ENCODE measurements at regions not wholly inside any gene's neighbourhood (a gene's known extent, or its start where the extent isn't known, plus 50 kb on each side); places are given as distances from the start of the nearest gene placed in this dataset.

DNA sequence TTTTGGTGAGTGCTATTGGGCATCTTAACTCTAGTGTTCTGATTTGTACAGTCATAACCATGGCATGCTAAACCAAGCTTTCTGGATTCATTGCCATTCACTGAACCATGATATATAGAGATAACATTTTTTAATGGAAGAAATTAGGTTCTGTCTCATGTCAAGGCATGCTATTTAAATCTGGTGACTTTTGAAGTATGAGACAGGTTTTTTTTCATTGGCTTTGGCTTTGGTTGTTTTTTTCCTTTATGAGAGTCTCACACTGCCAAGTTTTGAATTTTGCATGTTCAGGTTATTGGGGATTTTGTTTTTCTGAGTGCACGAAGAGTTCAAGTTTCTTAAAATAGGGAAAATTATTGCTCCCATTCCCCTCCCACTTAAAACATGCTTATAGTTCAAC lies 141.3 kb upstream of the ADAMTS5 start:
- Histone ChIP-seq H3K4me3 (no peak overlapping the region), H3K27ac (no peak overlapping the region), H3K27me3 (no peaks in the 10 kb centered on the region), H3K9me3 (no peaks in the 10 kb centered on the region), H3K4me1 (peaks cover 0 to 12% (median 0%) of the 10 kb centered on the region in 3 donors), H3K36me3 (no peaks in the 10 kb centered on the region)
- no peak for TF ChIP-seq POLR2AphosphoS5 (IDR thresholded peaks at IDR 0.05)
- ATAC-seq: no peak
- WGBS, 2 donors (ENCODE audit: low coverage in 1 of 2): 25 to 44% methylated on average over 1 of the region's 1 CpG

DNA sequence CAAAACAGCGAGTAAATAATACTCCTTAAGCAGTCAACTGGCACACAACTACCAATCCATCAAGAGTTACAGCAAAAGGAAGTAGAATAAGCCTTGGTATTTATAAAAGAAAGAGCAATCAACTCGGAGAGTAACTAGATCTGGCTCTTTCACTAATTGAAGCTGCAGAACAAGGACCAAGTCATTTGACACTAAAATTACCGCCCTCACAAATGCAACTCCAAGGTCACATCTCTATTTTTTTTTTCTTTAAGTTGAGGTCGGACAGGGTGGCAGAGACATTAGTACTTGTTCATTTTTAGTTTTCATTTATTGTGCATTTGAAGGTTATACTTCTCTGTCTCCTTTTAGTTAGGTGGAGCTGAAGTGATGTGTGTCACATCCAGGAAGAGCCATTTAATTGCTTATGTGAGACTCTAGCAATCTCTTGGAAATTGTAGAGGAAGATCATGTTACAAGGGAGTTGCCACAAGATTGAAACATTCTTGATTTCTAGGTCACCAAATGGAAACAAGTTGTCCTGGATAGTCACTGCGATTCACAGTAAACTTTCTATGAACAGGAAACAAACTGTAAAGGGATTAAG lies 138.1 kb upstream of the ADAMTS5 start:
- no peak overlapping the region for H3K4me3 ChIP-seq
- no peak for TF ChIP-seq POLR2AphosphoS5 (IDR thresholded peaks at IDR 0.05)
- TF ChIP-seq EP300 (IDR thresholded peaks at IDR 0.05): no peak
- TF ChIP-seq, protein P1, sequence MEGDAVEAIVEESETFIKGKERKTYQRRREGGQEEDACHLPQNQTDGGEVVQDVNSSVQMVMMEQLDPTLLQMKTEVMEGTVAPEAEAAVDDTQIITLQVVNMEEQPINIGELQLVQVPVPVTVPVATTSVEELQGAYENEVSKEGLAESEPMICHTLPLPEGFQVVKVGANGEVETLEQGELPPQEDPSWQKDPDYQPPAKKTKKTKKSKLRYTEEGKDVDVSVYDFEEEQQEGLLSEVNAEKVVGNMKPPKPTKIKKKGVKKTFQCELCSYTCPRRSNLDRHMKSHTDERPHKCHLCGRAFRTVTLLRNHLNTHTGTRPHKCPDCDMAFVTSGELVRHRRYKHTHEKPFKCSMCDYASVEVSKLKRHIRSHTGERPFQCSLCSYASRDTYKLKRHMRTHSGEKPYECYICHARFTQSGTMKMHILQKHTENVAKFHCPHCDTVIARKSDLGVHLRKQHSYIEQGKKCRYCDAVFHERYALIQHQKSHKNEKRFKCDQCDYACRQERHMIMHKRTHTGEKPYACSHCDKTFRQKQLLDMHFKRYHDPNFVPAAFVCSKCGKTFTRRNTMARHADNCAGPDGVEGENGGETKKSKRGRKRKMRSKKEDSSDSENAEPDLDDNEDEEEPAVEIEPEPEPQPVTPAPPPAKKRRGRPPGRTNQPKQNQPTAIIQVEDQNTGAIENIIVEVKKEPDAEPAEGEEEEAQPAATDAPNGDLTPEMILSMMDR (IDR thresholded peaks at IDR 0.05): no peak
- no peak for TF ChIP-seq POLR2A (IDR thresholded peaks at IDR 0.05)
- peaks cover 0 to 12% (median 0%) of the 10 kb centered on the region in 3 donors for H3K4me1 ChIP-seq
- WGBS, 2 donors (ENCODE audit: low coverage in 1 of 2): 40 to 44% methylated on average over 4 to 5 of the region's 5 CpGs
- no peaks in the 10 kb centered on the region for H3K27me3 ChIP-seq
- H3K9me3 ChIP-seq: no peaks in the 10 kb centered on the region
- H3K36me3 ChIP-seq: no peaks in the 10 kb centered on the region
- H3K27ac ChIP-seq: no peak overlapping the region
- ATAC-seq: peak; percentile 83

DNA sequence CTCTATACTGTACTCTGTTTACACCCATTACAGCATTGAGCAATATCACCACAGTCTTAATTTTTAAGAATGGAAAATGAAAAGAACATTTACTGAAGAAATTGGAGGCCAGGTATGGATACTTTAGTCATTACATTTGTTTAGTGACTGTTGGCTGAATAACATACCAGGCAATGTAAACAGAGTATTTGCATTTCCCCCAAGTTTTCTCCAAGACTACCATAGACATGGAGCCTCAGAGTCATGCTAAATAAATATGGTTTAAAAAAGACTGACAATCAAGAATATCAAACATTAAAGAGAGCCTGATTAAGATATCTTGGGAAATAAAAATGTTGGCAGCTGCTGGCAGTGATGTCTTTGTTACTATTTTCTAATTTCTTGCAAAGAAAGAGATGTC lies 136.9 kb upstream of the ADAMTS5 start:
- no peak for ATAC-seq
- no peaks in the 10 kb centered on the region for H3K36me3 ChIP-seq
- H3K4me3 ChIP-seq: no peak overlapping the region
- TF ChIP-seq EP300 (IDR thresholded peaks at IDR 0.05): no peak
- no peak for TF ChIP-seq POLR2A (IDR thresholded peaks at IDR 0.05)
- no peak for TF ChIP-seq POLR2AphosphoS5 (IDR thresholded peaks at IDR 0.05)
- TF ChIP-seq, protein P1 (IDR thresholded peaks at IDR 0.05): no peak
- no peaks in the 10 kb centered on the region for H3K27me3 ChIP-seq
- no peak overlapping the region for H3K27ac ChIP-seq
- H3K9me3 ChIP-seq: no peaks in the 10 kb centered on the region
- H3K4me1 ChIP-seq: peaks cover 0 to 8% (median 0%) of the 10 kb centered on the region in 3 donors

DNA sequence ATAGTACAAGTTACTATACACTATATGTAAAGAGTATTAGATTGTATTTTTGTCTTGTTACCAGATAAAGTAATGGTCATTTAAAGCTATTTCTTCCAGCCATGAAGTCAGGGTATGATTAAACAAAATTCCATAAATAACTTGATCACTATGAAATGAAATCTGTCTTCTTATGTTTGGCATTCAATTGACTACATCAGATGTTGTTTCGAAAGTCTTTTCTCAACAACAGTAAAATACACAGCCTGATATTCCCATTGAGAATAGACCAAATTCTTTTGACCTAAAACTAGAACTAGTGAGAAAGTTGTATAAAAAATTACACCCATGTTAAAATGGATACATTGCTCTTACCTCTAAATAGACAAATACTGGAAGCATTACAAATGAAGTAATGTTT lies 134.6 kb upstream of the ADAMTS5 start:
- no peak overlapping the region for H3K4me3 ChIP-seq
- H3K4me1 ChIP-seq: no peaks in the 10 kb centered on the region
- no peak overlapping the region for H3K27ac ChIP-seq
- no peak for TF ChIP-seq POLR2A (IDR thresholded peaks at IDR 0.05)
- TF ChIP-seq EP300 (IDR thresholded peaks at IDR 0.05): no peak
- no peak for TF ChIP-seq POLR2AphosphoS5 (IDR thresholded peaks at IDR 0.05)
- TF ChIP-seq, protein P1 (IDR thresholded peaks at IDR 0.05): no peak
- no peaks in the 10 kb centered on the region for H3K9me3 ChIP-seq
- no peaks in the 10 kb centered on the region for H3K36me3 ChIP-seq
- WGBS, 2 donors (ENCODE audit: low coverage in 1 of 2): 67 to 91% methylated on average over 1 of the region's 1 CpG
- H3K27me3 ChIP-seq: no peaks in the 10 kb centered on the region
- ATAC-seq: no peak

DNA sequence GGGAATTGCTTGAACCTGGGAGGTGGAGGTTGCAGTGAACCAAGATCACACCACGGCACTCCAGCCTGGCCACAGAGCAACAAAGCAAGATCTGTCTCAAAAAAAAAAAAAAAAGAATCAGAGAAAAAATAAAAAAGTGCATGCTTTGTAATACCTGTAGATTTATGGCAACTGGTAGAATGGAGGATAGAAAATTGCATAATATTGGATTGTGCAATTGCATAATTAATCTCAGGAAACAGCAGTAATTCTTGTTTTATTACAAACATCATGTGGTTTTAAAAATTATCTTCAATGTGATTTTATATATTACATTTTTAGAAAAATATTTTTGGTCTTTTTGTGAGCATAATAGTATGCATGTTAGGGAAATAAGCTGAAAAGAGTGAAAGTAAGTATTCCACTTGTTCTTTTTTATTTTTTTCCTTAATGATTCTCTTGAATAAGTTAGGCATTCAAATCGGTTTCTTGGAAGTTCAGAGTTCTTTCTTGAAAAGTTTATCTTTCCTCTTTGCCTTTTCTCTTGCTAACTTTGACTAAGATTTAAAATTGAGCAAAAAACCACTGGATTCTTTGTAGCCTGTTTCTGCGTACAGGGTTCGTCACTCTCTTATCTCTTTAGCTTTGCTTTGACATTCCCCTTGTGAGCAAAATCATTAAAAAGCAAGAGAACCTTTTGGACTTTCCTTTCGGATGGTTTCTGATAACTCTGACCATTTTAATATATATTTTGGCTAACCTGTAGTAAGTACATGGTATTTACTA lies 127.5 kb upstream of the ADAMTS5 start:
- TF ChIP-seq EP300 (IDR thresholded peaks at IDR 0.05): no peak
- no peak for TF ChIP-seq POLR2AphosphoS5 (IDR thresholded peaks at IDR 0.05)
- no peak for TF ChIP-seq POLR2A (IDR thresholded peaks at IDR 0.05)
- TF ChIP-seq, protein P1 (IDR thresholded peaks at IDR 0.05): no peak
- Histone ChIP-seq H3K27me3 (no peaks in the 10 kb centered on the region), H3K36me3 (no peaks in the 10 kb centered on the region), H3K4me3 (no peak overlapping the region), H3K4me1 (peaks cover 0 to 14% (median 0%) of the 10 kb centered on the region in 3 donors), H3K9me3 (no peaks in the 10 kb centered on the region), H3K27ac (no peak overlapping the region)
- WGBS, 2 donors (ENCODE audit: low coverage in 1 of 2): 61 to 93% methylated on average over 3 to 4 of the region's 5 CpGs
- no peak for ATAC-seq
